Prostate gland (tissue), 2 donors: ENCODE measurements at regions not wholly inside any gene's neighbourhood (a gene's known extent, or its start where the extent isn't known, plus 50 kb on each side); places are given as distances from the start of the nearest gene placed in this dataset.

Source experiments
- CTCF ChIP-seq, 4 experiments: fragments of 200-600 bp in 2 of 4; fragments of 450-650 bp in 2 of 4; sonication (generic) in 2 of 4; IDR thresholded peaks; 1 replicate in 3 of 4; 2 replicates in 1 of 4; pipeline ENCODE4 v1.5.1; 2016 to 2019; ENCODE audit warnings: antibody characterized with exemption in 4 of 4, mild to moderate bottlenecking in 2 of 4, moderate library complexity in 2 of 4
- POLR2AphosphoS5 ChIP-seq: sonication (generic); formaldehyde crosslinking; IDR thresholded peaks from one replicate; pipeline ENCODE4 v1.6.1; 2017; ENCODE audit warnings: antibody characterized with exemption

- no peak for TF ChIP-seq CTCF (IDR thresholded peaks at IDR 0.05)
- TF ChIP-seq POLR2AphosphoS5, result no peak
Observed at GRCh38 chr10:85448716-85449115, 917.9 kb downstream of the GRID1 start.
